Endothelial cell of umbilical vein (primary cell): ENCODE measurements at regions not wholly inside any gene's neighbourhood (a gene's known extent, or its start where the extent isn't known, plus 50 kb on each side); places are given as distances from the start of the nearest gene placed in this dataset.
"Not testable (repeated sequence)": the region's sequence is repeated elsewhere in the genome, so short reads cannot be mapped to it uniquely, and the experiment has no call there.

Source experiments
- CTCF ChIP-seq, 2 donors: IDR thresholded peaks; 1 replicate in 1 of 2; 2 replicates in 1 of 2; pipeline ENCODE4 v1.5.1; 2011; ENCODE audit warnings: low read length in 2 of 2, mild to moderate bottlenecking in 2 of 2, moderate library complexity in 2 of 2, control low read depth in 1 of 2, inconsistent platforms in 1 of 2, low read depth in 1 of 2; ENCODE audit not compliant: insufficient read depth in 1 of 2; ENCODE audit errors: extremely low read depth in 1 of 2
- EZH2 ChIP-seq: IDR thresholded peaks from 2 replicates; pipeline ENCODE4 v1.6.1; 2012; ENCODE audit warnings: borderline replicate concordance, low read depth, mild to moderate bottlenecking, moderate library complexity, low read length, inconsistent platforms; ENCODE audit not compliant: severe bottlenecking
- FOS ChIP-seq: IDR thresholded peaks from 2 replicates; pipeline ENCODE4 v1.6.1; 2011; ENCODE audit warnings: mild to moderate bottlenecking, low read length, moderate library complexity, borderline replicate concordance; ENCODE audit not compliant: insufficient read depth
- GATA2 ChIP-seq: IDR thresholded peaks from 2 replicates; pipeline ENCODE4 v1.7.0; 2011; ENCODE audit warnings: low read depth, mild to moderate bottlenecking, moderate library complexity, mixed read lengths, low read length; ENCODE audit not compliant: insufficient read length, insufficient read depth
- JUN ChIP-seq: IDR thresholded peaks from 2 replicates; pipeline ENCODE4 v1.6.1; 2011; ENCODE audit warnings: borderline replicate concordance, low read depth; ENCODE audit not compliant: insufficient read length, insufficient read depth
- MAX ChIP-seq: IDR thresholded peaks from 2 replicates; pipeline ENCODE4 v1.6.1; 2011; ENCODE audit not compliant: insufficient read depth, insufficient read length
- MYC ChIP-seq: IDR thresholded peaks from one replicate; pipeline ENCODE4 v1.6.1; 2011; ENCODE audit warnings: mild to moderate bottlenecking, low read depth, low read length
- POLR2A ChIP-seq: IDR thresholded peaks from 2 replicates; pipeline ENCODE4 v1.6.1; 2012; ENCODE audit warnings: low read depth, mild to moderate bottlenecking, control low read depth, low read length
- POLR2AphosphoS5 ChIP-seq: IDR thresholded peaks from 2 replicates; pipeline ENCODE4 v1.6.1; 2012; ENCODE audit warnings: low read depth, mild to moderate bottlenecking, control low read depth, low read length, moderate library complexity; ENCODE audit not compliant: insufficient read depth

DNA sequence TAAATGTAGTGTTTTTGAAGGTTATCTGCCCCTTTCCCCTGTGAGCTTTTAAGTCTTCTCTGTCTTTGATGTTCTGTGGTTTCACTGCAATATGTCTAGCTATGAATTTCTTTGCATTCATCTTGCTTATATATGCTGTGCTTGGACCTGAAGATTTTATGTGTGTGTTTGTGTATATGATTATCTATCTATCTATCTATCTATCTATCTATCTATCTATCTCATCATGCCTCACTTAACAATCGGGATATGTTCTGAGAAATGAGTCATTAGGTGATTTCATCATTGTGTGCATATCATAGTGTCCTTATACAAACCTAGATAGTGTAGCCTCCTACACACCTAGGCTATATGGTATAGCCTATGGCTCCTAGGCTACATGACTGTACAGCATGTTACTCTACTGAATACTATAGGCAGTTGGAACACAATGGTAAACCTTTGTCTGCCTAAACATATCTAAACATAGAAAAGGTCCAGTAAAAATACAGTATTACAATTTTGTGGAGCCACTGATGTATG is 173.9 kb downstream of the NPIPA7 start:
- TF ChIP-seq CTCF (IDR thresholded peaks at IDR 0.05; ENCODE audit: extremely low read depth in 1 of 2, insufficient read depth in 1 of 2, low read depth in 1 of 2, low read length in 2 of 2); POLR2A; POLR2AphosphoS5; FOS; MAX; MYC; JUN; EZH2; GATA2: not testable (repeated sequence)
